GM04504 (cell line): ENCODE measurements at regions not wholly inside any gene's neighbourhood (a gene's known extent, or its start where the extent isn't known, plus 50 kb on each side); places are given as distances from the start of the nearest gene placed in this dataset.

Experiments used
- DNase-seq: peaks from one replicate; pipeline ENCODE4 v3.0.0-alpha.2; 2012; ENCODE audit warnings: low read depth

- DNase-seq: no peak
Observed at GRCh38 chr7:25911738-25912607, 240.0 kb upstream of the NFE2L3 start.

GRCh38 chr7:25913598-25914224, 238.3 kb upstream of the NFE2L3 start:
- no peak for DNase-seq

- no peak for DNase-seq
Observed at GRCh38 chr7:25918731-25919130, 233.3 kb upstream of the NFE2L3 start.

GRCh38 chr7:25922296-25922695, 229.7 kb upstream of the NFE2L3 start:
- no peak for DNase-seq

- DNase-seq: no peak
Observed at GRCh38 chr7:25923741-25924460, 228.1 kb upstream of the NFE2L3 start.

GRCh38 chr7:25926009-25926408, 226.0 kb upstream of the NFE2L3 start:
- DNase-seq: no peak

GRCh38 chr7:25926451-25926850, 225.5 kb upstream of the NFE2L3 start:
- no peak for DNase-seq

- DNase-seq: no peak
Observed at GRCh38 chr7:25926891-25927625, 224.9 kb upstream of the NFE2L3 start.

- DNase-seq: no peak
Observed at GRCh38 chr7:25927626-25927978, 224.4 kb upstream of the NFE2L3 start.

- no peak for DNase-seq
Observed at GRCh38 chr7:25928549-25929330, 223.3 kb upstream of the NFE2L3 start.

- no peak for DNase-seq
Observed at GRCh38 chr7:25929448-25929847, 222.6 kb upstream of the NFE2L3 start.

- no peak for DNase-seq
Observed at GRCh38 chr7:25930492-25931048, 221.4 kb upstream of the NFE2L3 start.

GRCh38 chr7:25931156-25931555, 220.8 kb upstream of the NFE2L3 start:
- DNase-seq: no peak

- DNase-seq: no peak
Observed at GRCh38 chr7:25933921-25934320, 218.1 kb upstream of the NFE2L3 start.

GRCh38 chr7:25940086-25940906, 211.7 kb upstream of the NFE2L3 start:
- DNase-seq: no peak

- DNase-seq: no peak
Observed at GRCh38 chr7:25944777-25945515, 207.1 kb upstream of the NFE2L3 start.

GRCh38 chr7:25945608-25946007, 206.4 kb upstream of the NFE2L3 start:
- DNase-seq: no peak

GRCh38 chr7:25946181-25946580, 205.8 kb upstream of the NFE2L3 start:
- no peak for DNase-seq

- DNase-seq: no peak
Observed at GRCh38 chr7:25947669-25948516, 204.1 kb upstream of the NFE2L3 start.
